ENCODE measurements at regions not wholly inside any gene's neighbourhood (a gene's known extent, or its start where the extent isn't known, plus 50 kb on each side); places are given as distances from the start of the nearest gene placed in this dataset.
"Not testable (repeated sequence)": the region's sequence is repeated elsewhere in the genome, so short reads cannot be mapped to it uniquely, and the experiment has no call there.

DNA sequence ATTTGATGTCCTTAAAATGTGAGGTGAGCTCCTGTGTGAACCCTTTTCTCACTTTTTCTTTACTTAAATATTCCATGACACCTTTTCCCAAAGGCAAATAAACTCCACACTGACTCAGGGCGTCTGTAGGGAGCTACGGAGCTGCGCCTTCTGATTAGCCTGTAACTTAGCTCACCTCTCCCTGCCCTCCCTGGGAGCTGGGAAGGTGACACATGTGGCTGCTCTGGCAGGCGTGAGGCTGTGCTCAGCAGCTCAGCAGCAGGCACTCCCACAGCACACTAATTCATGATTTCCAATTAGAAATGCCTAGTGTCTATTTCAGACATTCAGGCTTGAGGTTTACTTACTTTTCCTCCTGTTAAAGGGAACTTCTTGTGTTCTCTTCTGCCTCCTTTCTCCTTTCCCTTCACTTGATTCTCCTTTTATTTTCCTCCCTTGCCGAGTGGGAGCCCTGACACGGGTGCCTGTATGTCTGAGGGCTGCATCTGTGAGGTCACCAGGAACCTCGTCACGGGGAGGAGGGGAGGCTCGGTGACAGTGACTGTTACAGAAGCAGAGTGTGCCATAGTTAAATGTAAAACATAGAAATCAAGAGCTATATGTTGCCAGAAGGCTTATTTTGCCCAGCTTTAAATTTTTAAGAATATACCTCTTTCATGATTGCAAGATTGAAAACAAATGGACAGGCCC lies 437.1 kb downstream of the DCDC2C start:
- no peak for DNase-seq

DNA sequence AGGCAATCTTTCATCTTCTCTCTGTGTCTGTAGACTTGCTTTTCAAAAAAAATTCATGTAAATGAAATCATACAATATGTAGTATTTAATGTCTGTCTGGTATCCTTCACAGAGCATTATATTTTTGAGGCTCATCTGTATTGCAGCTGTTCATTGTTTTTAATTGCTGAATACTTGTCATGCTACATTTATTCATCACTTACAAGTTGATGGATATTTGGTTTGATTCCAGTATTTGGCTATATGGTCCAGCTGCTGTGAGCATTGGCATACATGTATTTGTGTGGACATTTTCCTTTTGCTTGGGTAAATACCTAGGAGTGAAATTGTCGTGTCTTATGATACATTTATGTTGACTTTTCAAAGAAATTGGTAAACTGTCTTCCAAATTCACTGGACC lies 441.4 kb downstream of the DCDC2C start:
- DNase-seq: no peak

DNA sequence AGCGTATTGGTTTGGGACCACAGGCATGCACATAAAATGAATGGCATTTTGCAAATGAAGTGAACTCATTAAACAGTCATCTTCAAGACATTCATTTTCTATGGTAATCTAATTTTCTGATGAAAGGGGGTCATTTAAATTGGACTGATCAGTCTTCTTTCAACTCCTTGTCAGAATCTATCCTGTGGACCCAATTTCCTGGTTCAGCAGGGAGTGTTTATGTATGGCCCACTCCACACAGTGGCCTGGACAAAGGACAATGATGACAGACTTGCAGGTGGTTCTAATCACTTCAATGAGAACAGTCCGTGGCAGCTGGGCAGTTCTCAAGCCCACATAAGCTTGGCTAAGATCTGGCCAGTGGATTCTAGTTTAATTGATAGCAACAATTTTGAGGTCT lies 448.1 kb downstream of the DCDC2C start:
- DNase-seq: no peak

DNA sequence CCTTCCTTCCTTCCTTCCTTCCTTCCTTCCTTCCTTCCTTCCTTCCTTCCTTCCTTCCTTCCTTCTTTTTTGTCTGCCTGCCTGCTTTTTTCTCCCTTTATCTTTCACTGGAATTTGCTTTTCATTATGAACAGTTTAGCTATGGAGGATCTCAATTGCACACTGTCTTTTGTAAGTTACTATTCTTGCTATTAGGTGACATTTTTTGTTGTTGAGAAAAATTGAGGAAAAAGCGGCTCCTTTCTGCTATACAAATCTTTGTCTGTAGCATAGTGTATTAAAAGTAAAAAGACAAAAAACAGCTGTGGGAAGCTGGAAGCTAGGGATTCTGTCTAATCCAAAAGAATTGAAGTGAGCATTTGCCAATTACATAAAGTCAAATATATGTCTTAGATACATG lies 448.7 kb downstream of the DCDC2C start:
- DNase-seq: no peak

DNA sequence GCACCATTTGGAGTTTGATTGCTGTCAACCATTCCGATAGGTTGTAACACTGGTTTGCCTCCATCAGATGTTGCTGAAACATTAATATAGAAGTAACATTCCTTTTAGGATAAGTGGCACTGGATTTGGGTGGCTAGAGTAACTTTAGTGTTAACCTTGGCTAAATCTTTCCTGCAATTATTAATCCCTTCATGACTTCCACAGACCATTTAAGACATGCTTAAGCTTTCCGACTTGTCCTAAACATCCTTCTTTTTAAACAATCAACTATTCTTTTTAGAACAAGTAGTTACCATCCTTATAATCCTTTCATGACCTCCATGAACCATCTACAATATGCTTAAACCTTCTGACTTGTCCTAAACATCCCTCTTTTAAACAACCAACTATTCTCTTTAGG lies 465.5 kb downstream of the DCDC2C start:
- no peak for DNase-seq

DNA sequence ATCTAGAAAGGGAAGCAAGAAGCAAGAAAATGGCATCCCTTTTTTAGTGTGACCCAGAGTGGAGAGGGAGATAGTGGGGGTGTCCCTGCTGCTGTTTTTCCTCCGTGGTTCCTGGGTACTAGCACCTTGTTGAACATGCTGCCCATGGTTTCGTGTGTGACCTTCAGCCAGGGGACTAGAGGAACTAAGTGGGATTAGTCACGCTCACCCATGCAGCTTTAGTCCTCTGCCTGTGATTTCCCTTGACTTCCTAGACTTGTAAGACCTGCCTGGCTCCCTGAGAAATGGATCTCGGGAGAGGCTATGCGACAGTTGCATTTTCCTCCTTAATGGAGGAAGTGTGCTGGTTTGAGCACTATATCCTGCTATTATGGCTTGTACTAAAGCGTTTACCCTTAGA lies 471.4 kb downstream of the DCDC2C start:
- DNase-seq: no peak

DNA sequence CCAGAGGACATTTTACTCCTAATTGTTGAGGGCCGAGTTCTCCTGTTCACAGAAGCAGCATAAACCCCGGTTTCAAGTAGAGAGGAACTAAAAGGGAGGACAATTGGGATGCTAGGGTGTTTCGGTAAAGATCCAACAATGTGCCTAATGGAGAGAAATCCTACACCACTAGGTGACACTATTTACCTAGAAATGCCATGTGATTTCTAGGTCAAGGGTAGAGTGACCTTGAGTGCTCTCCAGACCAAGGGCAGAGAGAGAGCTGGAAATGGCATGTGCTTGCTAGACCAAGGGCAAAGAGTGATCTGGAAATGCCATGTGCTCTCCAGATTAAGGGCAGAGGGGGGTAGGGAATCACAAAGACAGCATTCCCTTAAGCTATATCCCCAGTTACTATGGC lies 472.0 kb downstream of the DCDC2C start:
- DNase-seq: no peak

DNA sequence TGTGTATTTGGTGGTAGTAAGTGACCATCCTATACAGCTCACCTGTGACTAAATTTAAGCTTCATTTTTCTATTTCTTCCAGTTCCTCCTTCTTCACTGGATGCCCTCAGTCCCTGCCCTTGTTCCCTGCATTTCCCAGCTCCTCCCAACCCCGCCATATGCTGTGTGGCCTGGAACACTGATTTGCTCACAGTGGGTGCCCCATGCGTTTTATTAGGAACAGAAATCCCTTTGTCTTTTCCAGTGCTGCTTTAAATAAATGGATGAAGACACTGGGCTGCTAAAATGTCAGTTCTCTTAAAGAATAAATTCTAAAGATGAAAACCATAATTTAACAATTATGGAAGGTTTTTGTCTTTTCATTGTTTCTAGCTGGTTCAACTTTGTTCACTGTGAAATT lies 477.3 kb downstream of the DCDC2C start:
- no peak for DNase-seq

DNA sequence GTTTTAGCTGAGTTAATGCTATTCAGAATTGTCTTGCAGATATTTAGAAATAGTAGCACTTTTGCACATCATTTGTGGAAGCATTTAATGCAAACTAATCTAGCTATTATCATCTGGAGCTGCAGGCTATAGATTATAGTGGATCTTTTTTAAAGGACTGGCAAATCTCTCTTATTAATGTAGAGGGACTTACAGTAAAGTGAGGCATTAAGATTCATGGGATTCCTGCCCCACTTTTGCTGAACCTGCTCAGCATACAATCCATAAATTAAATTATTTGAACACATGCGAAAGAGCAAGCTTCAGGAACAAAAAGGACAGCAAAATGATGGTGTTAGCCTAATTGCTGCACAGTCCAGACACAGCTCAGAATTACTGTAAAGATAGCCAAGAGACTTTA lies 477.7 kb downstream of the DCDC2C start:
- no peak for DNase-seq

DNA sequence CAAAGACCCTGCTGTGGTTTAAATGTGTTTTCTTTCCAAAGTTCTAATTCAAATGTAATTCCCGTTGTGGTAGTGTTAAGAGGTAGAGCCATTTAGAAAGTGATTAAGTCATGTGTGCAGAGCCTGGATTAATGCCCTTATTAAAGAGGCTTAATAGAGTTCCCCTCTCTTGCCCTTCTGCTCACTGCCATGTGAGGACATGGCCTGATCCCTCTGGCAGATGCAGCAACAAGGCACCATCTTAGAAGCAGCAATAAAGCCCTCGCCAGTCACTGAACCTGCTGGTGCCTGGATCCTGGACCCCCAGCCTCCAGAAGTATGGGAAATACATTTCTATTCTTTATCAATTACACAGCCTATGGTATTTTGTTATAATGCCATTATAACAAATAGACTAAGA lies 485.2 kb downstream of the DCDC2C start:
- DNase-seq: no peak

DNA sequence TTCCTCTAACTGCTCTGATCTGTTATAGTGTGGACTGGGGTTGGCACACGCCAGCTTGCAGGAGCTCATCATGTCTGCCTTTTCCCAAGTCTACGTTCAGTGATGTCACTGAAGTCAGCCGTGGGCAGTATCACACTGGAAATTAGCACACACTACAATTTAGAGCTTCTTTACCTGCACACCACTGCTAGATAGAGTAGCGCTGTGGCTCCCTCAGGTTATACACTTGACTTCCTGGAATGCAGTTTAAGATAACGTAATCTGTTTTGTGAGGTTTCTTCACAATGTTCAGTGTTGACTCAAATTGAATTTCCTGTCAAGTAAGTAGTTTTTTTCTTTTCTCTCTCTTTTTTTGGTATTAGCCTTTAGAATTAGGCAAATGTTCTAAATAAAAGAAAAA lies 487.2 kb downstream of the DCDC2C start:
- DNase-seq: no peak

DNA sequence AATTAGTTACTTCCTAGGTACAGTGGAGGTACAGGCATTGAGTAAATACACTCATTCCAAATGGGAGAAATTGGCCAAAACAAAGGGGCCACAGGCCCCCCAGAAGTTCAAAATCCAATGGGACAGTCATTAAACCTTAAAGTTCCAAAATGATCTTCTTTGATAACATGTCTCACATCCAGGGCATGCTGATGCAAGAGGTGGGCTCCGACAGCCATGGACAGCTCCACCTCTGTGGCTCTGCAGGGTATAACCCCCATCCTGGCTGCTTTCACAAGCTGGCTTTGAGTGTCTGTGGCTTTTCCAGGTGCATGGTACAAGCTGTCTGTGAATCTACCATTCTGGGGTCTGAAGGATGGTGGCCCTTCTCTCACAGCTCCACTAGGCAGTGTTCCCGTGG lies 488.7 kb downstream of the DCDC2C start:
- no peak for DNase-seq

DNA sequence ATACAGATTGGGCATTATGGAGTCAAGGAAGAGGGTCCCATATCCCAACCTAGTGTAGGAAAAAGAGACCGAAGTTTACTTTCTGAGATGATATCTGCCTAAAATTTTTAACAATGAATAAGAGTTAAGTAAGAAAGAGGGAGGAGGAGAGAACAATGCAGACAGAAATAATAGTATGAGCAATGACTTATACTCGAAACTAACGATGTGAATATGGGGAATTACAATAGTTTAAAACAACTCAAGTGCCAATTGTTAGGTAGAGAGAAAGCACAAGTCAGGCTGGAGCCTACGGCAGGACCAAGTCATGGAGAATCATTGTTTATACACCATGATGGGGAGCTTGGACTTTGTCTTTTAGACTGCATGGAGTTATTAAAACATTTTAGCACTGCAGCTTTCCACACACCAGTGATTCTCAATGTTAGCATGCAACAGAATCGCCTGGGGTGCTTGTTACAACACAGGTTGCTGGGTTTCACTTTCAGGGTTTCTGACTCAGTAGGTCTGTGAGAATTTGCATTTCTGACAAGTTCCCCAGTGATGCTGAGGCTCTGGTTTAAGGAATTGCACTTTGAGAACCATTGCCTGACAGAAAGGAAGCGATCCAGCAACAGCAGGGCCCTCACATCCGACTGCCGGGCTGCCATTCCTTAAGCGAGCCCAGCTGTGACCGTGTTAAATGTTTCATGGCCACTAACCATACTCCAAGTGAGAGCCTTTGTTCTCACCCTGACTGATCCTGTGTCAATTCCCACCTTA lies 511.2 kb downstream of the DCDC2C start:
- DNase-seq: no peak

DNA sequence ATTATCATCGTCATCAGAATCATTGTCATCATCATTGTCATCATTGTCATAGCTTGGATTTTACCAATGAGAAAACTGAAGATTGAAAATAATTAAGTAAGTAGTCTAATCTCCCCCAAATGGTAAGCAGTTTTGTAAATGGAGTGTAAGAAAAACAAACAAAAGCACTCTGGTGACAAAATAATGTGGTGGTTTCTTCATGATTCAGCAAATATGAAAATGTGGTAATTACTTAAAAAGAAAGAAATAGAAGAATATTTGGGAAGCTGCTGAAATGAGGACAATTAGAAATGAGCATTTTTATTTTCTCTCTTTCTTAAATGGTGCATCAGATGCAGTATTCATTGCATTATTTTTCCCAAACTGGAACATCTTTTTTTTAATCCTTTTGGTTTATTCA lies 514.4 kb downstream of the DCDC2C start:
- no peak for DNase-seq

DNA sequence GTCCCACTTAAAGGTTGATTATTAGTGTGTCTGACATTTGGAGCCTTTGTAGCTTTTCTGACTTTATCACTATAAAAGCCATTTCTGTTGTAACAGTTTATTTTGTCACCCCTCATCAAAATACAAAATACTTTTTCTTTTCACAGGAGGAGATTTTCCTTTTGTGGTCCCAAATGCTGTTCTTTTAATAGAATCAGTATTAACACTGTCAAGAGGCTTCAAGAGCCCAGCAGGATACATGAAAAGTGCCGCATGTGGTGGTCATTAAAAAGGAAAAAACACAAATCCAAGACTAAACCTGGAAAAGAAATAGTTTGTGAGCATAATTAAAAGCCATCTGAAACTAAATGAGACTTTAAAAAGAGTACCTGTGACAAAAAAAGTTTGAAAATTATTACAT lies 515.7 kb downstream of the DCDC2C start:
- DNase-seq: no peak

DNA sequence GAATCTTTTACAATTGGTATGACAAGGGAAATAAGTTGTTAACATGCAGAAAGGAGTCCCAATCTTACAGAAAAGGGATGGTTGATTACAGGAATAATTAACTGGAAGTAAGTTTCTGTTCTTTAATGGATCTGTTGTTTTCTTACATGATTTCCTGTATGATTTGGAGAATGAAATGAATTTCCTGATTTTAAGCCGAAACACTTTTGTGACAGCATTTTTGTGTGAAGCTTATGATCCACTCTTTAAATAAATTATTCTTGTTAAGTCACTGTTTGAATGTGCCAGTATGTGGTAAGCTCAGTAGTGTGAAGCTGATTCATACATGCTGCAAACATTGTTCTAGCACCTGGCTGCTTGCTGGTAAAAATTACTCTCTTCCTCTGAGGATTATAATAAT lies 516.2 kb downstream of the DCDC2C start:
- DNase-seq: no peak

DNA sequence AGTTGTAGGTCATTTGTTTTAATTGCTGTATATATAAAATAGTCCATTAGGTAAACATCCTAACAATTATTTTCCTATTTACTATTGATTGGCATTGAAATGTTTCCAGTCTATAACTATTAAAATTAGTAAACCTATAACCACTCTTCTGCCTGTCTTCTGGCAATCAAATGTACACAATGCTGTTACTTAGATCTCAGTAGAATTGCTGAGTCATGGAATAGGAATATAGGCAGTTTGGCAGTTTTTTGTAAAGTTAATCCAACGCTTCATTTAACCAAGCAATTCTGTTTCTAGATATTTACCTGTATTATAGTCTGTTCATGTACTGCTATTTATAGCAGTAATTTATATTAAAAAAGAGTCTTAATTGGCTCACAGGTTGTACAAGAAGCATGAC lies 518.1 kb downstream of the DCDC2C start:
- no peak for DNase-seq

DNA sequence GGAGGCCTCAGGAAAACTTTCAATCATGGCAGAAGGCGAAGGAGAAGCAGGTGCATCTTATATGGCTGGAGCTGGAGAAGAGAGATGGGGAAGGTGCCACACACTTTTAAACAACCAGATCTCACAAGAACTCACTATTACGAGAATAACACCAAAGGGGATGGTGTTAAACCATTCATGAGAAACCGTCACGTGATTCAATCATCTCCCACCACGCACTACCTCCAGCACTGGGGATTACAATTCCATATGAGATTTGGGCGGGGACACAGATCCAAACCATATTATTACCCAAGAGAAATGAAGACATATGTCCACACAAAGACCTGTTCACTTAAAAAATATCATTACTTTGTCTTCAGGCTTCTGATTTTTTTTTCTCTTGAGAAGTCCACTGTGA lies 518.5 kb downstream of the DCDC2C start:
- DNase-seq: no peak

DNA sequence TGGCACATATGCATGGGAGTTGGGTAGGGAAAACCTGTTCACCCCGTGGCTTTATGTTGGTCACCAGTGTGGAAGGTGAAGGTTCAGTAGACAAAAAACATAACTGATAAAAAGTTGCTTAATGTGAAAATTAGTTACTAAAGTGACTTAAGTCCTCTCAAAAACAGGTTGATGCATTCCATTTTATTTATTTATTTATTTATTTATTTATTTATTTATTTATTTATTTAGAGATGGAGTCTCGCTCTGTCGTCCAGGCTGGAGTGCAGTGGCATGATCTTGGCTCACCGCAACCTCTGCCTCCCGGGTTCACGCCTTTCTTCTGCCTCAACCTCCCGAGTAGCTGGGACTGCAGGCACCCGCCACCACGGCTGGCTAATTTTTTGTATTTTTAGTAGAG lies 541.0 kb downstream of the DCDC2C start:
- not testable (repeated sequence) for DNase-seq

DNA sequence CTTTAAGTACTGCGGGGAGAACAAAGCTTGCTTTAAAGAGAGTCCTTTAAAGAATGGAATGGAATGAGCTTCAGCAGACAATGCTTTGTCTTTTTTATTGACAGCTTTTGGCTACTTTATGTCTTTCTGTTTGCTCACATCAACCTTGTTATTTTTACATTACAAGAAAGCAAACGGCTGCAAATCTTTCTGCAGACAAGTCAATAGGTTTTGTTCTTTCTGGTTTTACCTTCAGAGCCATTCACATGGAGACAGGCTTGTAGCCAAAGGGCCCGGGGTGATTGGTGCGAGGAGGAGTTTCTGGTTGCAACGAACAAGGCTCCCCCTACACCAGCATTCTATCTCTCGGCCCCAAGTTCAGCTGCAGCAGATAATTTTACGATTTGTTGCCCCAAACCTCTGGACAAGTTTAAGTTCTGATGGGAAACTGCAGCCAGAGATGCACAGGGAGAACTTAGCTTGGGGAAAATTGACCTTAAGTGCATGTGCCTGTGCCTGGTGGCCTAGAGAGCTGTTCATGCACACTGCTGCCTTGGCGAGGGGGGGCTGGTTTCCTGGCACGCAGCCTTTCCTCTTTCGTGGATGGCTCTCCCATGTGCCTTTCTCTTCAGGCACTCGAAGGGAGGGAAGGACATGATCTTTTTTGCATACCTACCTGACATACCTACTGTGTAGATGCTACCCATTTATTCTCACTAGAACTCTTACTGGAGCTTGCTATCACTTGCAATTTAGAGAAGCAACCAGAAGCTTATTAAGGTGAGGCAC lies 543.2 kb downstream of the DCDC2C start:
- DNase-seq: no peak

DNA sequence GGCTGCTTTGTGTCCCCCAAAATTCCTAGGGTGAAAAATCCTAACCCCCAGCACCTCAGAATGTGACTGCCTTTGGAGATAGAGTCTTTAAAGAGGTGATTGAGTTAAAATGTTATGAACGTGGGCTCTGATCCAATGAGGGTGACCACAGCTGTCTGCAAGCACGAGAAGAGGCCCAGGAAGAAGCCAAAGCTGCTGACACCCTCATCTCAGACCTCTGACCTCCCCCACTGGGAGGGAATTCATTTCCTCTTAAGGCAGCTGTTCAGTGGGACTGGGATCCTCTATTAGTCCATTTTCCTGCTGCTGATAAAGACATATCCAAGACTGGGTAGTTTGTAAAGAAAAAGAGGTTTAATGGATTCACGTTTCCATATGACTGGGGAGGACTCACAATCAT lies 544.4 kb downstream of the DCDC2C start:
- no peak for DNase-seq

DNA sequence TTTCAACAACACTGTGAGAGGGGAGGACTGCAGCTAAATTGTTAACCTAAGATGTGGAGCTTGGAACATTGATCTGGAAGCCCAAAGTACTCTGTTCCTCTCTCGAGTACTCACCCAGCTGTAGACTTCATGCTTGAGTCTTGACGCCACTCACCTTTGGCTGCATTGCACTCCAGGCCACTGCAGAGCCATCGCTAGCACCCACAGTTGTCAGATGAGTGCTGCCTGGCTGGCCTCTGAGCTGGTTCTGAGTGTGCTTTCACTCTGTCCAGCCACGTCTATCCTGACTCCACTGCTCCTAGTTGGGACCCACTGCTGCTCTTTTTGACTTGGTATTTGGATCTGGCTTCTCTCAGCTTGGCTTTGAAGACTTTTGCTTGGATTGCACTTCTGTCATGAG lies 552.1 kb downstream of the DCDC2C start:
- no peak for DNase-seq

DNA sequence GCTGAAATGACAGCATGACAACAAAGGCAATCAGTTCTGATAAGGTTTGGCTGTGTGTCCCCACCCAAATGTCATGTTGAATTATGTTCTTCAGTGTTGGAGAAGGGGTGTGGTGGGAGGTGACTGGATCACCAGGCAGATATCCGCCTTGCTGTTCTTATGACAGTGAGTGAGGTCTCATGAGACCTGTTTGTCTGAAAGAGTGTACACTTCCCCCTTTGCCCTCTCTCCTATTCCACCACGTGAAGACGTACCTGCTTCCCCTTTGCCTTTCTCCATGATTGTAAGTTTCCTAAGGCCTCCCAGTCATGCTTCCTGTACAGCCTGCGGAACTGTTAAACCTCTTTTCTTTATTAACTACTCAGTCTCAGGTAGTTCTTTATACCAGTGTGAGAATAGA lies 553.0 kb downstream of the DCDC2C start:
- DNase-seq: no peak

DNA sequence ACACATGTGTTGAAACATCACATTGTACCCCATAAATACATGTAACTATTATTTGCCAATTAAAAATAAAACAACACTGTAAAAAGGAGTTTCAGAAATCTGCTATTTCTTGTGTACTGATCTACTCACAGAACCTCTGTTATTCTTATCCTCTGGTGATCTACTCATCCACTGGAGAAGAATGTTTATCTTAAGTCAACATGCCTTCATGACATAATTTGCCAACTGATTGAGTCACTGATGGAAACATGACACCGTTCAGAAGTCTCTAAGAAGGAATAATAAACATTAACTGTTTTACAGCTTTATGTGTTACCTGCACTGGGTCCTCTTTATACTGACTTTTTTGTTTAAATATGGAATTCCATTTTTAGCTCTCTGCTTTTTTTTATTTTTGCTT lies 555.2 kb downstream of the DCDC2C start:
- no peak for DNase-seq

Data from activated CD8-positive, alpha-beta memory T cell treated with anti-CD3 and anti-CD28 coated beads for 24 hours (primary cell).